SK-N-DZ (cell line): ENCODE measurements at regions not wholly inside any gene's neighbourhood (a gene's known extent, or its start where the extent isn't known, plus 50 kb on each side); places are given as distances from the start of the nearest gene placed in this dataset.

Experiments
- DNase-seq: peaks from one replicate; pipeline ENCODE4 v3.0.0-alpha.2; 2015; ENCODE audit warnings: low spot score

DNA sequence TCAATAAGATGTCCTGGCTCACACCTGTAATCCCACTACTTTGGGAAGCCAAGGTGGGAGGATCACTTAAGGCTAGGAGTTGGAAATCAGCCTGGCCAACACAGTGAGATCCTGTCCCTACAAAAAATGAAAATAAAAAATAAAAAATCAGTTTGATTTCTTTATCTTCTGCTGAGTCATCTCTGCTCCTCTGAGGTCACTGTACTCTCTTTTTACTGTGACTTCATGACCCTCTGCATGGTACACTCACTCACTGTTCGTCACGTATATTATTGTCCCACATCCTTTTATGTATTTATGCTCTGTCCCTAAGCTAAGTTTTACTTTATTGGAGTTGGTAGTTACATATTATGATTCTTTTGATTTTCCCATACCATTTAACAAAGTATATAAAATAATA is 333.3 kb downstream of the PCDH7 start:
- DNase-seq, result no peak

DNA sequence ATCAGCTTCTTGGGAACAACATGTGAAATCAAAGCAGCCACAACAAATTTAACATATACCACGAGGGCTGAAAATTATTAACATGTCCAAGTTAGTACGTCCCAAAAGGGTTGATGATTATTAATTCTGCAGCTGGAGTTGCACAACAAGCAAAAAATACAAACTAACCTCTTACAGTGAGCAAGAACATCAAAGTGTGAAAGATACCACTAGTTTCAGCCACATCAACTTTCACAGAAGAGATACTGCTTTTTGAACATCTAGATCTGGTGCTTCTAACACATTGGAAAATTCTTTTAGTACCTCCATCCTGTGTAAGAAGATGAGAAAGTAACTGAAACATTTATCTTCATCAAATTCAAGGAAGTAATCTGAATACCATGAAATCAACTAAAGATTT is 334.1 kb downstream of the PCDH7 start:
- DNase-seq, result no peak

DNA sequence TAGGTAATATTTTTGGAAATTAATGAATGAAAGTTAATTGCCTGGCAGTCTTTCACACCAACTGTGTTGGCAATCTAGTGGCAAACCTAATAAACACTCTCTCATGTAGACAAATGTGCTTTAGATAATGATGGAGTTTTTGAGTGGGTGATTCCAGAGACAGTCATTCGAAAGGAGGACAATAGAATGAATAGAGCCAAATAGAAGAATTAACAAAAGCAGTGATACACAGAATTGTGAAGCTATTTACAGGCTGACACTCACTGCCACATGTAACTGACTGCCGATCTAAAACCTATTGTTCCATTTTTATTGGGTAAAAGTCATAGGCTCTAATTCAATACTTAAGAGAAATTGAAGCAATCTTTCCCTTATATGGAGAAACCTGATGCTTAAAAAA is 338.5 kb downstream of the PCDH7 start:
- no peak for DNase-seq

DNA sequence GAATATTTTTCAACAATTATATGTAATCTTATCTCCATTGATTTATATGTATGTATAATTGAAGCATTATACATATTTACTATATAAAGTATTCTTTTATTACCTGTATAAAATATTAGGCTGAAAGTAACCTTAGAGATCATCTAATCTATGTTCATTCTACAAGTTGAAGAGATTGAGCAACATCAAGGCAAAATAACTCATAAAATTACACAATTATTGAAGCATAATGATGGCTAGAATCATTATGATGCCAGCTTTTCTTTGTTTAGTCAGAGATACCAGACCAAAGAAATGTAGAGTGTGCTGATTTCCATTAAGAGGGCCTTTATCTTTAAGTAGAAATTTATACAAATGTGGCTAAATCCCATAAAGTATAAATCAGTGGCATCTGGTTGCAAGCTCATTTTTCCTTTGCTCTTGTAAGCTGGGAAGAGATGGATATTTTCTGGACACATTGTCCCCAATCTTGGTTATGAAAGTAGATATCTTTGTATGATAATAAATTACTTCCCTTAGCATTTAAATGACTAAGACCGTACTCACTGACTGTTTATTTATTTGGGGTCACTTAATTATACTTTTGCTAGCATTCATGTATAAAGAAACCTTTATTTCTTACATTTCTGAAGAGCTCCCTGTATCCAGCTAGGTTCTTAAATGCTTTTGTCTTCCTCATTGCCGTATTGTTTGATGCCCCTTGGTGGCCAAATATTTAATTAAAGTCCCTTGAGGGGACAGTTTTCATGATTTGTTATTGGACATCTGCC is 339.8 kb downstream of the PCDH7 start:
- DNase-seq, result no peak

DNA sequence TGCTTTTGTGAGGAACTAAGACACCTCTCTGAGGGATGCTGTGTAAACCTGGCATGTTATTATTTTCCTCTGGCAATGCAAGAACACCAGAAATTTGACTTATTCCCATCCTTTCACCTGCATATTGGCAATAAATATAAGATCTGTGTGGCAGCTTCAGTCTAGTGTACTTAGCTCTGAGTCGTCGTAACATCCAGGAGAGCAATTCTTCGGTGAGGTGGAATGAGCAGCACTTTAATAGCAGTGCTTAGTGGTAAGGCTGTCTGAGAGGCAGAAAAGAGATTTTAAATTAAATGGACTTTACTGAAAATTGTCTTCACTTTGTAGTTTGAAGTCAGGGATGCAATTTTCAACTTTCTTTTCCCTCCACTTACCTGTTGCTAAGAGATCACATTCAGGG is 344.9 kb downstream of the PCDH7 start:
- no peak for DNase-seq

DNA sequence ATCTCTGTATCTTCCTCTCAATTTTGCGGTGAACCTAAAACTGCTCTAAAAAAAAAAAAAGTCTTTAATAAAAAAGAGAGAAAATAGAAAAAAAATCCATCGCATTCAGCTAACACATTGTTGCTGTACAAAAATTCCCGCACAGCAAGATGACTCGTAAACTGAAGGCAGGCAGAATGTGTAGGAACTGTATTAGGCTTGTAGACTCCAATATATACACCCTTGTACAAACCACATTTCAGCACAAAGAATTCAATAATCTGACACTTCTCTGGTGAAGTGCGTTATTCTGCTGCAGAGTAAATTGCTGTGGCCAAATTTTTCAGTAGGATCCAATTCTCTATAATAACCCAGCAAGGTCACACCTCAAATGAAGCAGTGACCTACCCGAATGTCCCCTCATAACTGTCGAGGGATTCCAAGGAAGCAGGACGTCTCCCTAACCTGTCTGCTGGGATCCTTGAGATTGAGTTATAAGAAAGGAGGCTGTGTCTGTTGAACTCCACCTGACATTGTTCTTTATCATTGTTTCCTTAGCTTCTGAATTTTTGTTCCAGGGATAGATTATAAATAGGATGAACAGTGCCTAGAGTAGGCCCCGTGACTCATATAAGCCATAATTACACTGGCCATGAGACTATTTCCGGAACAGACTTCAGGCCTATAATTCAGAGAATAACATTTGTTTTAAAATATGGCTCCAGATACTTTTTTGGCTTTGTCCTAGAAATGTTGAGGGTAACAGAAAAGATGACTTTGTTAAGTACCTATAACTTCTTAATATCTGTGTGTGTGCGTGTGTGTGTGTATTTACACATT is 348.3 kb downstream of the PCDH7 start:
- DNase-seq, result no peak

DNA sequence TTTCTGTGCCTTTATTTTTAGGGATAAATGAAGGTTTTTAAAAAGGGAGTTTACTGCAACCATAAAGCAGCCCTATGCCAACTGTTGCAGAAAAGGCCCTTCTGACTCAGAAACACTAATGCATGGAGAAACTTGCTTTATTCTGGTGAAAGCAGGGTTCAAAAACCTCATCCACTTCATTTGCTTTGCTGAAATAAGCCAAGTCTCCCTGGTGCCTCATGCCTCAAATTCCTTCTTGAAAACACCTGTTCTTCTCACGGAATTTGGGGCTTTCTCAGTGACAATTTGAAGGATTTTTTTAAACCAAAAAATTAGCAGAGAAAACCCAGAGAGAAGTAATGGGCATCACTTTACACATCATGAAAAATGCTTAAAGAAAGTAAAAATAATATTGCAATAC is 349.0 kb downstream of the PCDH7 start:
- DNase-seq, result no peak

DNA sequence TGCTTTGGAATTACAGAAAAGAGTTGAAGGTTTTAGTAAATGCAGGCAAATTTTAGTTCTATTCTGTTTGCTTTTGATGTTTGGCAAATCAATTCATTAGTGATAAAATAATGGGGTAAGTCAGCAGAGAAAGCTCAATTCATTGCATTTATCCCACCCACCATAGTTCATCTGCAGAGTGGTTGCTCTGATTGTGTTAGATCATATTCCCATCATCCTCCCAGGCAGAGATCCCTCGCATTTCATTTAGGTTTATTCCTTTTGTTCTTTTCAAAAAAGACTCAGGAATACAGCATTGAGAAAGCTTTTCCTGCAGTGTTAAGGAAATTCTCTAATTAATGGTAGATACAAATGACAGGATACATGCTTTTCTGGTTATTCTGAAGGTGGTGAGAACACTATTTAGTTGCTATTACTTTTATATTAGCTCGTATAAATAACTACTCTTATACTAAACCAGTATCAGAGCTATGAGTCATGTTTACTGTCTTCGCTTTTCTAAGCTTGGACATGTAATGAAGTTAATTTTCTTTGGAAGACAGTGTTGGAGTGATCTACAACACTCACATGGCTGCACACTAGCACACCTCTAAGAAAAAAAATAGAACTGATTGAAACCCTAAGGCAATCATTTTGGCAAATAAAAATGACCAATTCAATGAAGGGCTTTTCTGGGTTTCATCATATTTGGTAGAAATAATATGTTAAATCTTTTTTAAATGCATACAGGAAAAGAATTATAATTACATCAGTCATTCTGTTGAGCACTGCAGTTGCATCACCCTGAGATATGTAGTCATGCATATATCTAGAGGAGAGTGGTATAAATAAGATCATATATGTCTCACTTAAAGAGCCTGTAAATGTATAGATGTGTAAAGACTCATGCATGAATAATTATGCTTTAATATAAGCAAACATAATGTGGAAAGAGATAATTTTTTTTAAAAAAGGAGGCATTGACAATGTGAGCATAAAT is 351.6 kb downstream of the PCDH7 start:
- no peak for DNase-seq

DNA sequence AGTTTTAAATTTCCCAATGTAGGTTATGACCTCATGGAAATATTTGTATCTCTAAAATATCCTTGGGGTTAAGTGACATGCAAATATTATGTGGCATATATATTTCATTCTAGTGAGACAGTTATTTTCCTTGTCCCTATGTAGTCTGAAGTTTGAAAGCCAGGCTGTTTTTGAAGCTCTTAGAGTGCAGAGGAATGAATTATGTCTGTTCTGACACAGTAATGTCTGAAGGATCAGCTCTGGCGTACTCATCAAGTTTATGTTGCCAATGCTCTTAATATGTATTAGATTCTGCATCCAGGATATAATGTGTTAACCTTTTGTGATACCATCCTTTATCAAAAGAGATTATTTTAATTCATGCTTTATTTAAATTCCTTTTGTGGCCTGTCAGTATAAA is 355.8 kb downstream of the PCDH7 start:
- no peak for DNase-seq

DNA sequence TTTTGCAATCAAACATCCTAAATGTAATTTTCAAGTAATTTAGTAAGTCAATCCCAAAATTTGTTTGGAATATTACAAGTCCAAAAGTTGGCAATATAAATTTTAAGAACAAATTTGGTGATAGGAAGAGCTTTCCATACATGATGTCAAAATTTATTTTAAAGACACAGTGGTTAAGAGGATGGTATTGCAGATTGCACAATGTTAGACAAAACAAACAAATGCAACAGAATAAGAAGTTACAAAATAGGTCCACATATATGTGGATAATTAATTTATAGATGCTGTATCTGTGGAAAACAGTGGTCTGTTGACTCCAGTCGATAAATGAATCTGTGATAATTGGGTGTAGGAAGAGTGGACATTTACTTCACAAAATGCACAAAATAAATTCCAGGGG is 358.5 kb downstream of the PCDH7 start:
- DNase-seq, result no peak

DNA sequence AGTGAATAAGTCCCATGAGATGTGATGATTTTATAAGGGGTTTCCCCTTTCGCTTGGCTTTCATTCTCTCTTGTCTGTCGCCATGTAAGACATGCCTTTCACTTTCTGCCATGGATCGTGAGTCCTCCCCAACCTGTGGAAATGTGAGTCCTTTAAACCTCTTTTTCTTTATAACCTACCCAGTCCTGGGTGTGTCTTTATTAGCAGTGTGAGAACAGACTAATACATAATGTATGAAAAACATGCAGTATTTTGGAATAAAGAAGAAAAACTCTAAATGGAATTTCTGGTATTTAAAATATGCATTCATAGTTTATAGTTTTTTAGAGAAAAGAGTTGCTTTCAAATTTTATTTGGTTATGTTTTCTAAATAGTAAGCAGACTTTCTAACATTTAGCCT is 360.7 kb downstream of the PCDH7 start:
- no peak for DNase-seq

DNA sequence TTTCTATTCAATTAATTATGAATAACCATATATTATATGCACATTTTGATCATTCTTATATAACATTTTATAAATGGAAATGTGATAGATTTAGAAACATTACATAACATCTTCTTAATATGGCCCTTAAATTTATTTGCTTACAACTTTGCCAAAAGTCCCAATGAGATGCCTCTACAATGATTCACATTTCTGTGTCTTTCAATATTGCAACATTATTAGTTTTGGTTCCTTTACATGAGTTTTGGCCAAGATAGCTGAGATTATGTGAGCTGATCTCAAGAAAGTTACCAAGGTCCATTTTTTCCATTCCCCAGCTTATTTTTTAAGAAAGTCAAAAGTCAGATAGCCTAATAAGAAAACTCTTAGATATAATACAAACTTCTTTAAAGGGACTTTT is 361.2 kb downstream of the PCDH7 start:
- no peak for DNase-seq

DNA sequence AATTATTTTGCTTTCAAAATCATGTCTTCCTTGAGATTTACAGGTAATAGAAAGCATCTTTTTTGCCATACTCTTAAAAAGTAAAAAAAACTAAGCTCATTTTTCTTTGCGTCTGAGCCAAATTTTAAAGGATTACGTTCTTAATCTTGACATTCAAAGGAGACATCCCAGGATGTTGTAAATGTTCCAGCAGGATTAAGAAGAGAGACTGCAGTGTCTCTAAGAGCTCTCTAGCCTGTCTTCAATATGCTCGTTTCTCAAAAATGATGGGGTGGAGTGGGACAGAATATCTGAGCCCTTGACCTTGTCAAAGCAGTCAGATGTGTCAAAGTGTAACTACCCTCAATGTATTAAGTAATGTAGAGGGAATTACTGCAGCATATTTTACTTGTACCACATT is 363.3 kb downstream of the PCDH7 start:
- no peak for DNase-seq

DNA sequence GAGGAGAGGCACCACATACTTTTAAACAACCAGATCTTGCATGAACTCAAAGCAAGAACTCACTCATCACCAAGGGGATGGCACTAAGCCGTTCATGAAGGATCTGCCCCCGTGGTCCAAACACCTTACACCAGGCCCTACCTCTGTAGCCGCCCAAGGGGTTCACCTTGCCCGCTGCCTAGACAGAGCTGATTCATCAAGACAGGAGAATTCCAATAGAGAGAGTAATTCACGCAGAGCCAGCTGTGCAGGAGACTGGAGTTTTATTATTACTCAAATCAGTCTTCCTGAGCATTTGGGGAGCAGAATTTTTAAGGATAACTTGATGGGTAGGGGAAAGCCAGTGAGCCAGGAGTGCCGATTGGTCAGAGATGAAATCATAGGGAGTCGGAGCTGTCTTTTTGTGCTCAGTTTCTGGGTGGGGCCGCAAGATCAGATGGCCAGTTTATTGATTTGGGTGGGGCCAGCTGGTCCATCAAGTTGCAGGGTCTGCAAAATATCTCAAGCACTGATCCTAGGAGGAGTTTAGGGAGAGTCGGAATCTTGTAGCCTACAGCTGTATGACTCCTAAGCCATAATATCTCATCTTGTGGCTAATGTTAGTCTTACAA is 364.7 kb downstream of the PCDH7 start:
- DNase-seq, result no peak

DNA sequence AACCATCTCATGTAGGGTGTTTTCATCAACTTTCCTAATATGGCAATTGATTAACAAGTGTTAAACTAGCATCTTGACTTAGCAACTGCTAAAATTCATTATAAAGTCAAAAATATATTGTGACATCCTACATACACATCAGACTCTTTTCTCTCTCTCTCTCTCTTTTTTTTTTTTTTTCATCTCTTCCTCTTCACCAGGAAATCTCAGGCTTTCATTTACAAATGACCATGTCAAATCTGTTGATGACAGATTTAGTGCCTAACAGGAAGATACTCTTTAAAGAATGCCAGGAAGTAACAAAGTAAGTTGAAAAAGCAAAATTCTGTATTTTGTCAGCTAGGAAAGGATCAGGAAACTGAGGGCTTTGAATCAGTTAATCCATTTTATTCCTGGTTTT is 365.5 kb downstream of the PCDH7 start:
- no peak for DNase-seq

DNA sequence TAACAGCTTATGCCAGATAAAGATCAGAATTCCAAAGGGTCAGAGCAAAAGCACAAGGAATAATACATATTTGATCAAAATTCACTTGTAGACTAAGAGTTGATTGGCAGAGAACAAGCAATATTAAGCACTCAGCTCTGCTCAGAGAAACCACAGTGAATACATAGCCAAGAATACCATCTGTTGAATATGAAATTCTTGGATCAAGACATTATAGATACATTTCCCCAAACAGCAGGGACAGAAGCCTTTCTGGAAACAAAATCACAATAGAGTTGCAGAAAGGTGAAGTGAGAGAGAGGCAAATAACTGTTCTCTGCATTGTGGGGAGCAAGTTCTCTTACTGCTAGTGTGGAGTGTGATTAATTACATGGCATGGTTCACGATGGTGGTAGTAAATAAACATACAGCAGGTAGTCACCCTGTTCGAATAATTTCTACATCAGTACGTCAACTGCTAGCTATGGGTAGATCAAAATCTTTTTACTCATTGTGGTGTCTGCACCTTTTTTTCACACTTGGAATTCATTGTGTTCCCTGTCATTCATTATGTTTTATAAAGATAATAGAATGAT is 366.7 kb downstream of the PCDH7 start:
- DNase-seq, result no peak

DNA sequence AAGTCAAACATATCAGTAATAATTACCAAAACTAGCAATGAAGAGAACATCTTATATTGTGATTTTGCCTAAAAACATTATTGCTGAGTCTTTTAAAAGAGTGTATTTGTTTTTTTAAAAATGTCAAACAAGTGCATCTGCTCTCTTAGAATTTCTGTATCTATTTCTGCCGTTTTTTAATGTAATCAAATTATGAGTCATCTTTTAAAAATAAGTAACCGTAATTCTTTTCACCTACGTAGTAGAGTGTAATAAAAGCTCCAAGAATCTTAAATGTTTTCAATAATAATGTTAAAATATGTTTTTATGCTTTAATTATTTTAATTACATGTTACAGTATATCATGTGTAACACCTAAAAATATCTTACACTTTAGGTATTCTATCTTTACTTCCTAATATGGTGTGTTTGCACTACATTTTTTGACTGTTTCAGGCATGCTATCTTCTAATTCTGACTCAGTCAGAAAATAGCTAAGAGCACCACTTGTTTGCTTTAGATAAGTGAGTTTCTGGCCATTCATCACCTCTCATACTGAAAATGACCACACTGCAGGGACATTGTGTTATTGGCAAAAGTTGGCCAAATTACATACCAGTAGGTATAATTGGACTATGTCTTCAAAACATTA is 368.5 kb downstream of the PCDH7 start:
- DNase-seq, result no peak

DNA sequence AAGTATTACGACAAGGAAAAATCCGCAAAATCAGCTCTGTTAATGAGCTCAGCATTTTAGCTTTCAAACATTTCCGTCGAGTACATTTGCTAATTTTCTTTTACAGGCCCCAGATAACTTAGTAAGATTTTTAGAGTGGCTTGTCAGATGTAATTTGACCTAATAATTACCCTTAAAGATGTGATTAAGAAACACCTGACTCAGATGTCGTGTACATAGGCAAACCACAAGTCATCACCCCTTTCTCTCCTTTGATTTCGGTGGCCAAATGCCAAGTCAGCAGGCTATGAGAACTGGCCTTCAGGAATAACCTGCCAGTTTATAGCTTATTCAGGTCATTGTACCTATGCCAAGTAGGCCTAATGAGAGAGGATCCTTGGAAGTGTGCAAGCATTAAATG is 369.6 kb downstream of the PCDH7 start:
- DNase-seq, result peak; percentile 5

DNA sequence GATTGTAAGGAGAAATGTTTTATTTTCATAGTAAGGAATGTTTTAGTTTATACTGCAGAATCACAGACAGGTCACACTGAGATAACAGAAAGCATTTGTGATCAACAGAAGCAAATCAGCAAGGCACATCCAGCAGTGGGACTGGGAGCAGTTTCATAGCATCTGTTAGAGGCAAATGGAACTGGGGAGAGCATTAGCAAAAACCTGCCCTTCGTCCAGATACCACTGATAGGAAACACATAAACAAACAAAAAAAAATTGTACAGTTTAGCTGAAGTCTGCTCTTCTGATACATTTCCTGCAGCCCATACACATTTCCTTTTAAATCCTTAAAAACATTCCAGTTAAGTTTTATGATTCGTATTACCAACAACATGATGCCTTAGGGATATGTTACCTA is 374.3 kb downstream of the PCDH7 start:
- DNase-seq, result peak; percentile 33

DNA sequence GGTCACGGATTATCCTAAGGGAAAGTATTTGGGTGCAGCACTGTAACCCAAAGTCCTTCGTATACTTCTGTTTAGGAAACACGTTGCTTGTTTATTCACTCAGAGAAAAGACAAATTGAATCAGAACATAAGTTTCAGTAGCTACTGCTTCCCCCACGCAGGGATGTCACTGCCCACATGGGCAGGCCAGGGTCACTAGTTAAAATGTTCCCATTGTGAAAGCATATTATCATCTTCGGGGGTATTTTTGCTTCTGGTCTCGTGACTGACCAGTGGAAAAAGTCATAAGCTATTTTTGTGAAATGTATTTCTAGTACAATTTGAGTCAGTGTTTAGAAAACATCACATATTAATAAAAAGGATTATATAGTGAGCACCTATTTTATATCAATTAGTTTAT is 377.8 kb downstream of the PCDH7 start:
- no peak for DNase-seq

DNA sequence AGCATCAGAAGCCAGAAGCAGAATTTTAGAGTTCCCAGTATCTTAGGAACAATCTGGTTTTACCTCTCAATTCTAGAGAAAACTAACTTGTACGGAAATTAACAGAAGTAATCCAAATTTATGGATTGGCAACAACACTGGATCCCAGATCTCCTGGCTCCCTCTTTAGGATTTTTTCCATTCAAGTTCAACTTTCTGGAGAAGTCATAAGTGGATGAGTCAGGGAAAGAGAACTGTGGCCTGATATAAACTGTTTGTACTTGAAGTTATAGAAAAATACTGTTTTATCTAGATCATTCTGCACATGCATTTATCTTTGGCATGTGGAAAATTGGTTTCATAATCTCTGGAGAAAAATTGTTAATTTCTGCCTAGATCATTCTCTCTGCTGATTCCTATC is 380.4 kb downstream of the PCDH7 start:
- DNase-seq, result no peak
